B cell (primary cell): ENCODE measurements at regions not wholly inside any gene's neighbourhood (a gene's known extent, or its start where the extent isn't known, plus 50 kb on each side); places are given as distances from the start of the nearest gene placed in this dataset.

ENCODE experiments used
- ATAC-seq: fragments of 200-7000 bp; cut with Tn5 transposase; one replicate; pipeline ENCODE4 v1.10.0; 2021; ENCODE audit warnings: low read depth, mild to moderate bottlenecking, moderate number of reproducible peaks, moderate library complexity
- CTCF ChIA-PET: fragments of 350-600 bp; sonication (Branson Sonifier 250); formaldehyde crosslinking; loops from one replicate; lab custom pipeline; 2021; ENCODE audit warnings: antibody characterized with exemption, inconsistent platforms; lab: Charles Lee
- POLR2A ChIA-PET: fragments of 350-600 bp; sonication (Branson Sonifier 250); formaldehyde crosslinking; loops from one replicate; lab custom pipeline; 2021; ENCODE audit warnings: antibody characterized with exemption; lab: Charles Lee
- DNase-seq: peaks from one replicate; pipeline ENCODE4 v3.0.0; 2013
- H2AFZ ChIP-seq: 2 replicates; pipeline ENCODE4 v1.6.1; 2012; ENCODE audit warnings: mild to moderate bottlenecking, low read depth, low read length; ENCODE audit not compliant: insufficient read depth, poor library complexity, severe bottlenecking
- H3K27ac ChIP-seq, 2 donors: 1 replicate in 1 of 2; 2 replicates in 1 of 2; pipeline ENCODE4 v1.5.1; 2012 to 2013; ENCODE audit warnings: low read length in 2 of 2, mild to moderate bottlenecking in 2 of 2, moderate library complexity in 1 of 2
- H3K27me3 ChIP-seq, 4 experiments: fragments of 200-600 bp in 1 of 4; sonication (generic) in 1 of 4; replicated peaks in 1 of 4; 1 replicate in 2 of 4; 2 replicates in 2 of 4; pipeline versions ENCODE4 v1.6.1 to v1.7.0; 2013 to 2016; ENCODE audit warnings: low read length in 3 of 4, mild to moderate bottlenecking in 2 of 4, mixed read lengths in 1 of 4, moderate library complexity in 1 of 4; ENCODE audit not compliant: insufficient read depth in 4 of 4, control insufficient read depth in 3 of 4; ENCODE audit errors: control extremely low read depth in 1 of 4
- H3K36me3 ChIP-seq, 2 experiments: replicated peaks in 1 of 2; 1 replicate in 1 of 2; 2 replicates in 1 of 2; pipeline versions ENCODE4 v1.6.1 to v1.7.1; 2013; ENCODE audit warnings: low read length in 1 of 2; ENCODE audit not compliant: insufficient read depth in 2 of 2, control insufficient read depth in 1 of 2; ENCODE audit errors: control extremely low read depth in 1 of 2, extremely low read depth in 1 of 2
- H3K4me1 ChIP-seq, 2 donors: fragments of 200-600 bp in 1 of 2; sonication (generic) in 1 of 2; 1 replicate in 1 of 2; 2 replicates in 1 of 2; pipeline versions ENCODE4 v1.5.1 to v1.6.1; 2013 to 2017; ENCODE audit warnings: low read length in 2 of 2; ENCODE audit not compliant: control insufficient read depth in 2 of 2, insufficient read depth in 2 of 2
- H3K4me2 ChIP-seq: replicated peaks from 2 replicates; pipeline ENCODE3; 2012; ENCODE audit warnings: mild to moderate bottlenecking, low read depth, low read length; ENCODE audit not compliant: poor library complexity, severe bottlenecking
- H3K4me3 ChIP-seq, 5 experiments: fragments of 200-600 bp in 1 of 5; sonication (generic) in 1 of 5; 1 replicate in 3 of 5; 2 replicates in 2 of 5; pipeline versions ENCODE4 v1.5.1 to v1.7.0; 2011 to 2016; ENCODE audit warnings: low read length in 4 of 5, mild to moderate bottlenecking in 4 of 5, low read depth in 2 of 5, control low read depth in 1 of 5, moderate library complexity in 1 of 5; ENCODE audit not compliant: insufficient read depth in 1 of 5; ENCODE audit errors: control extremely low read depth in 1 of 5, extremely low read depth in 1 of 5
- H3K79me2 ChIP-seq: fragments of 200-600 bp; sonication (generic); one replicate; pipeline ENCODE4 v1.6.0; 2016; ENCODE audit warnings: low read length; ENCODE audit not compliant: control insufficient read depth, insufficient read depth
- H3K9ac ChIP-seq: fragments of 200-600 bp; sonication (generic); 2 replicates; pipeline ENCODE4 v1.6.1; 2017; ENCODE audit warnings: mild to moderate bottlenecking, low read length, moderate library complexity
- H3K9me3 ChIP-seq, 3 donors: one replicate each; pipeline versions ENCODE4 v1.6.1 to v1.7.1; 2013; ENCODE audit warnings: low read length in 2 of 3; ENCODE audit not compliant: control insufficient read depth in 2 of 3, insufficient read depth in 1 of 3; ENCODE audit errors: control extremely low read depth in 1 of 3
- H4K20me1 ChIP-seq: 2 replicates; pipeline ENCODE4 v1.6.0; 2012; ENCODE audit warnings: mild to moderate bottlenecking, low read length; ENCODE audit not compliant: insufficient read depth, control insufficient read depth, poor library complexity, severe bottlenecking
- H3K27ac Mint-ChIP-seq: one replicate; pipeline ENCODE4 v1.8.0; 2021; ENCODE audit warnings: mixed read lengths
- H3K27me3 Mint-ChIP-seq: one replicate; pipeline ENCODE4 v1.8.0; 2021; ENCODE audit warnings: mixed read lengths
- H3K4me1 Mint-ChIP-seq: one replicate; pipeline ENCODE4 v1.8.0; 2021; ENCODE audit warnings: mixed read lengths
- H3K4me3 Mint-ChIP-seq: one replicate; pipeline ENCODE4 v1.8.0; 2021; ENCODE audit warnings: mixed read lengths
- H3K9me3 Mint-ChIP-seq: one replicate; pipeline ENCODE4 v1.8.0; 2022; ENCODE audit warnings: mixed read lengths; ENCODE audit not compliant: insufficient read depth
- EZH2 ChIP-seq: IDR thresholded peaks from 2 replicates; pipeline ENCODE4 v1.6.1; 2012; ENCODE audit warnings: borderline replicate concordance, low read depth, mild to moderate bottlenecking, moderate library complexity, low read length; ENCODE audit not compliant: insufficient read depth, poor library complexity, severe bottlenecking
- WGBS: methylation state at CpG from one replicate; pipeline ENCODE4 v1.1.5; 2013; ENCODE audit warnings: missing lambda C conversion rate; ENCODE audit not compliant: insufficient coverage; 5-methylcytosine and 5-hydroxymethylcytosine counted together
- intact Hi-C: fragments of 100-400 bp; cut with micrococcal nuclease; formaldehyde crosslinking; loops from one replicate; pipeline ENCODE4 v1.10.0; 2022
- TF ChIP-seq, protein P1 (sequence below): fragments of 200-600 bp; IDR thresholded peaks from one replicate; pipeline ENCODE4 v1.8.0; 2022; ENCODE audit warnings: antibody characterized with exemption, mild to moderate bottlenecking

DNA sequence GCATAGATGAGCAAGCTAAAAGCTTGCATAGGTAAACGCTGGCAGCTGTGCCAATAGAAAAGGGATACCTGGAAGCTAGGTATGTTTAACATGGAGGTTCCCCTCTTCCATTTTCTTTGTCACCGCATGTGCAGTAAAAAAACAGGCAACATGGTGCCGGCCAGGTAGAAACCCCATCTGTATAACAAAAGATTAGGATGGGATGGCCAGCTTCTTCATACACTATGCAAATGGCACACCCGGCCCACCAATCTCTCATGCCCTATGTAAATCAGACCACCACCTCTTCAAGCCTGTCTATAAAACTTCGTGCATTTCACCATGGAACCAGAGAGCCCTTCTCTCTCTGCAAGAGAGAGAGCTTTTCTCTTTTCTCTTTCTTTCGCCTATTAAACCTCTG is 224.3 kb upstream of the P2RY1 start:
- CTCF ChIA-PET, result no interaction called here
- no peak overlapping the region for H3K27ac Mint-ChIP-seq
- peaks cover 0 to 5% (median 0%) of the 10 kb centered on the region in 4 experiments for H3K27me3 ChIP-seq
- ATAC-seq (no peak), DNase-seq (no peak)
- no peak overlapping the region for H3K4me3 Mint-ChIP-seq
- H3K9me3 Mint-ChIP-seq, result no peaks in the 10 kb centered on the region
- H3K4me1 ChIP-seq, result no peaks in the 10 kb centered on the region
- H3K27ac ChIP-seq, result no peak overlapping the region
- WGBS, result 94% methylated on average over 4 of the region's 6 CpGs
- H3K36me3 ChIP-seq, result no peaks in the 10 kb centered on the region
- H3K4me1 Mint-ChIP-seq, result no peaks in the 10 kb centered on the region
- H3K9me3 ChIP-seq, result peaks cover 0 to 1% (median 0%) of the 10 kb centered on the region in 3 donors
- POLR2A ChIA-PET, result no interaction called here
- no peak overlapping the region for H3K9ac ChIP-seq
- intact Hi-C loops, result no loop called here
- no peak for TF ChIP-seq EZH2
- TF ChIP-seq, protein P1, sequence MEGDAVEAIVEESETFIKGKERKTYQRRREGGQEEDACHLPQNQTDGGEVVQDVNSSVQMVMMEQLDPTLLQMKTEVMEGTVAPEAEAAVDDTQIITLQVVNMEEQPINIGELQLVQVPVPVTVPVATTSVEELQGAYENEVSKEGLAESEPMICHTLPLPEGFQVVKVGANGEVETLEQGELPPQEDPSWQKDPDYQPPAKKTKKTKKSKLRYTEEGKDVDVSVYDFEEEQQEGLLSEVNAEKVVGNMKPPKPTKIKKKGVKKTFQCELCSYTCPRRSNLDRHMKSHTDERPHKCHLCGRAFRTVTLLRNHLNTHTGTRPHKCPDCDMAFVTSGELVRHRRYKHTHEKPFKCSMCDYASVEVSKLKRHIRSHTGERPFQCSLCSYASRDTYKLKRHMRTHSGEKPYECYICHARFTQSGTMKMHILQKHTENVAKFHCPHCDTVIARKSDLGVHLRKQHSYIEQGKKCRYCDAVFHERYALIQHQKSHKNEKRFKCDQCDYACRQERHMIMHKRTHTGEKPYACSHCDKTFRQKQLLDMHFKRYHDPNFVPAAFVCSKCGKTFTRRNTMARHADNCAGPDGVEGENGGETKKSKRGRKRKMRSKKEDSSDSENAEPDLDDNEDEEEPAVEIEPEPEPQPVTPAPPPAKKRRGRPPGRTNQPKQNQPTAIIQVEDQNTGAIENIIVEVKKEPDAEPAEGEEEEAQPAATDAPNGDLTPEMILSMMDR, result no peak
- H4K20me1 ChIP-seq, result no peaks in the 10 kb centered on the region
- peaks cover 14% of the 10 kb centered on the region for H3K27me3 Mint-ChIP-seq
- H3K4me2 ChIP-seq, result no peak overlapping the region
- no peaks in the 10 kb centered on the region for H3K79me2 ChIP-seq
- no peak overlapping the region for H2AFZ ChIP-seq
- no peak overlapping the region for H3K4me3 ChIP-seq

GRCh38 chr3:152611905-152612304 is 223.0 kb upstream of the P2RY1 start:
- H3K27ac ChIP-seq, result no peak overlapping the region

More at GRCh38 chr3:152611905-152612304, 223.0 kb upstream of the P2RY1 start:
- H3K4me3 ChIP-seq, result no peak overlapping the region
- peaks cover 0 to 1% (median 0%) of the 10 kb centered on the region in 3 donors for H3K9me3 ChIP-seq
- ATAC-seq, result no peak
- no peak overlapping the region for H3K4me2 ChIP-seq
- H2AFZ ChIP-seq, result no peak overlapping the region
- DNase-seq, result no peak
- POLR2A ChIA-PET, result no interaction called here
- H3K4me1 ChIP-seq, result no peaks in the 10 kb centered on the region
- Mint-ChIP-seq H3K27ac (no peak overlapping the region), H3K4me3 (no peak overlapping the region), H3K9me3 (no peaks in the 10 kb centered on the region), H3K27me3 (peaks cover 14% of the 10 kb centered on the region), H3K4me1 (no peaks in the 10 kb centered on the region)
- H4K20me1 ChIP-seq, result no peaks in the 10 kb centered on the region
- H3K79me2 ChIP-seq, result no peaks in the 10 kb centered on the region
- TF ChIP-seq, protein P1, result no peak
- no peak for TF ChIP-seq EZH2
- intact Hi-C loops, result no loop called here
- no peaks in the 10 kb centered on the region for H3K36me3 ChIP-seq
- peaks cover 0 to 5% (median 0%) of the 10 kb centered on the region in 4 experiments for H3K27me3 ChIP-seq
- no peak overlapping the region for H3K9ac ChIP-seq
- CTCF ChIA-PET, result no interaction called here
